ENCODE measurements at regions not wholly inside any gene's neighbourhood (a gene's known extent, or its start where the extent isn't known, plus 50 kb on each side); places are given as distances from the start of the nearest gene placed in this dataset.

GRCh38 chr4:12573716-12574115, 910.4 kb downstream of the RAB28 start:
- no peak for TF ChIP-seq CTCF (IDR thresholded peaks at IDR 0.05)
- no peak for TF ChIP-seq EZH2 (IDR thresholded peaks at IDR 0.05; ENCODE audit: borderline replicate concordance, insufficient read depth, low read depth, low read length, poor library complexity, severe bottlenecking)

Measured in B cell (primary cell).